RWPE2 (cell line): ENCODE measurements at regions not wholly inside any gene's neighbourhood (a gene's known extent, or its start where the extent isn't known, plus 50 kb on each side); places are given as distances from the start of the nearest gene placed in this dataset.
A peak's percentile ranks its signal among the peaks of the same experiment; 100 is the strongest.

Experiments used
- ATAC-seq: fragments of 200-7000 bp; cut with Tn5 transposase; 3 replicates; pipeline ENCODE4 v1.9.1; 2021; ENCODE audit warnings: low read depth
- DNase-seq: peaks from one replicate; pipeline ENCODE4 v3.0.0-alpha.2; 2020; ENCODE audit warnings: low spot score
- H3K27ac ChIP-seq: fragments of 450-650 bp; 2 replicates; pipeline ENCODE4 v1.5.1; 2017; ENCODE audit warnings: mild to moderate bottlenecking; ENCODE audit not compliant: poor library complexity, severe bottlenecking
- H3K27me3 ChIP-seq: fragments of 250-450 bp; sonication (Bioruptor Pico); 2 replicates; pipeline ENCODE4 v1.5.1; 2021; ENCODE audit warnings: mild to moderate bottlenecking, moderate library complexity; ENCODE audit not compliant: insufficient read depth, poor library complexity, severe bottlenecking
- H3K36me3 ChIP-seq: fragments of 250-450 bp; sonication (Bioruptor Pico); 2 replicates; pipeline ENCODE4 v1.5.1; 2020; ENCODE audit warnings: low read depth, mild to moderate bottlenecking, moderate library complexity
- H3K4me1 ChIP-seq: fragments of 250-450 bp; sonication (Bioruptor Pico); 2 replicates; pipeline ENCODE4 v1.5.1; 2021; ENCODE audit warnings: mild to moderate bottlenecking, moderate library complexity; ENCODE audit not compliant: insufficient read depth, poor library complexity, severe bottlenecking
- H3K4me3 ChIP-seq: fragments of 250-450 bp; sonication (Bioruptor Pico); 2 replicates; pipeline ENCODE4 v1.5.1; 2021; ENCODE audit warnings: mild to moderate bottlenecking, moderate library complexity; ENCODE audit not compliant: severe bottlenecking
- H3K9me3 ChIP-seq: fragments of 250-450 bp; sonication (Bioruptor Pico); 2 replicates; pipeline ENCODE4 v1.5.1; 2021; ENCODE audit warnings: mild to moderate bottlenecking, moderate library complexity; ENCODE audit not compliant: severe bottlenecking
- CTCF ChIP-seq: fragments of 450-650 bp; IDR thresholded peaks from one replicate; pipeline ENCODE4 v1.5.1; 2017; ENCODE audit warnings: mild to moderate bottlenecking, moderate library complexity; ENCODE audit not compliant: poor library complexity, severe bottlenecking

GRCh38 chr2:7363906-7364305 is 446.7 kb downstream of the RNF144A start:
- TF ChIP-seq CTCF, result peak; percentile 28
- DNase-seq (no peak), ATAC-seq (no peak)
- Histone ChIP-seq H3K27me3 (no peaks in the 10 kb centered on the region), H3K4me1 (no peaks in the 10 kb centered on the region), H3K36me3 (no peaks in the 10 kb centered on the region), H3K9me3 (no peaks in the 10 kb centered on the region), H3K4me3 (no peak overlapping the region), H3K27ac (no peak overlapping the region)

GRCh38 chr2:7368211-7368610 is 451.0 kb downstream of the RNF144A start:
- Histone ChIP-seq H3K4me3 (no peak overlapping the region), H3K36me3 (no peaks in the 10 kb centered on the region), H3K9me3 (no peaks in the 10 kb centered on the region), H3K27me3 (no peaks in the 10 kb centered on the region), H3K4me1 (no peaks in the 10 kb centered on the region), H3K27ac (no peak overlapping the region)
- no peak for DNase-seq
- no peak for TF ChIP-seq CTCF
- no peak for ATAC-seq

- no peaks in the 10 kb centered on the region for H3K4me1 ChIP-seq
- no peaks in the 10 kb centered on the region for H3K9me3 ChIP-seq
- no peaks in the 10 kb centered on the region for H3K27me3 ChIP-seq
- no peak overlapping the region for H3K4me3 ChIP-seq
- no peak for ATAC-seq
- no peak for DNase-seq
- H3K36me3 ChIP-seq, result no peaks in the 10 kb centered on the region
- no peak for TF ChIP-seq CTCF
- H3K27ac ChIP-seq, result no peak overlapping the region
Measured at GRCh38 chr2:7373156-7373555, 455.9 kb downstream of the RNF144A start.

- H3K27ac ChIP-seq, result no peak overlapping the region
- no peaks in the 10 kb centered on the region for H3K27me3 ChIP-seq
- no peaks in the 10 kb centered on the region for H3K36me3 ChIP-seq
- DNase-seq, result no peak
- ATAC-seq, result no peak
- no peak for TF ChIP-seq CTCF
- H3K4me1 ChIP-seq, result no peaks in the 10 kb centered on the region
- H3K9me3 ChIP-seq, result no peaks in the 10 kb centered on the region
- no peak overlapping the region for H3K4me3 ChIP-seq
Measured at GRCh38 chr2:7375901-7376300, 458.7 kb downstream of the RNF144A start.

DNA sequence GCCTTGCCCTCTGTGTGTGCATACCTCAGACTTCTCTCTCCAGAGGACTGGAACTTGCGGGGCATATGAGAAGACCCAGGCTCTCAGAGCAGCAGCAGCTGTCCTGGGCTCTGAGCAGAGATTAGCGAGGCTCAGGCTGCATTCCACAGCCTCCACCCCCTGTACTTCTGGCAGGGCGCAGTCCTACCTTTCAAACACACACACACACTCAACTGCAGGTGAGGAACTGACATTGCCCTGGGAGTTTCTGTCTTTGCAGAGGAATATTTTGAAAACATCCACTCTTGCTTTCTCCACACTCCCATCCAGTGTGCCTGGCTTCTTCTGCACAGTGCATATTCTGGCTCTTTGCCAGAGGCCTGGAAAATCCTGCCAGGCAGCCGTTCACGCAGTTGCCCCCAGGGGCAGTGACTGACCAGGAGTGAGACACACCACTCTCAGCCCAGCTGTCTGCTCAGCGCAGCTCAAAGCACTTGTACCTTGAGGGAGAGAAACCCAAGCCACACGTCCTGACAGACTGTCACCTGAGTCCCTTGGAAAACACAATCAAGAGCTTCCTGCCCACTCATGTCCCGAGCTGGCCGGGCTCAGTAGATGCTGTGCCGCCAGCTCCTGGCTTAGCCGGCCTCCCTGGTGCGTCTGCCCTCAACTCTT is 460.8 kb downstream of the RNF144A start:
- Histone ChIP-seq H3K27ac (no peak overlapping the region), H3K4me3 (no peak overlapping the region), H3K4me1 (no peaks in the 10 kb centered on the region), H3K27me3 (no peaks in the 10 kb centered on the region), H3K9me3 (no peaks in the 10 kb centered on the region), H3K36me3 (no peaks in the 10 kb centered on the region)
- no peak for TF ChIP-seq CTCF
- ATAC-seq, result peak; percentile 50; the same call in 1 of the 3 replicates
- DNase-seq, result no peak
